Mucosa of descending colon (tissue), 3 donors: ENCODE measurements at regions not wholly inside any gene's neighbourhood (a gene's known extent, or its start where the extent isn't known, plus 50 kb on each side); places are given as distances from the start of the nearest gene placed in this dataset.
A peak's percentile ranks its signal among the peaks of the same experiment; 100 is the strongest.

Source experiments
- ATAC-seq: fragments of 200-7000 bp; cut with Tn5 transposase; one replicate; pipeline ENCODE4 v1.9.1; 2020; ENCODE audit warnings: mild to moderate bottlenecking, moderate library complexity
- DNase-seq, 3 donors: peaks; one replicate each; pipeline ENCODE4 v3.0.0-alpha.2; 2020
- H3K36me3 ChIP-seq: fragments of 200-600 bp; one replicate; pipeline ENCODE4 v1.8.0; 2021; ENCODE audit warnings: low read depth, mild to moderate bottlenecking
- H3K4me1 ChIP-seq: fragments of 200-600 bp; one replicate; pipeline ENCODE4 v1.8.0; 2021; ENCODE audit warnings: low read depth, mild to moderate bottlenecking
- H3K4me3 ChIP-seq: fragments of 200-600 bp; one replicate; pipeline ENCODE4 v1.8.0; 2021; ENCODE audit warnings: mild to moderate bottlenecking
- H3K9me3 ChIP-seq: fragments of 200-600 bp; one replicate; pipeline ENCODE4 v1.8.0; 2021; ENCODE audit warnings: mild to moderate bottlenecking
- CTCF ChIP-seq: fragments of 200-600 bp; IDR thresholded peaks from one replicate; pipeline ENCODE4 v1.8.0; 2022; ENCODE audit warnings: antibody characterized with exemption, mild to moderate bottlenecking
- intact Hi-C, 2 donors: fragments of 100-400 bp; cut with DNase I in 1 of 2; cut with micrococcal nuclease in 1 of 2; formaldehyde crosslinking; loops; one replicate each; pipeline versions ENCODE4 v1.11.0 to v1.11.1; 2022; cut with DNase I, micrococcal nuclease
- donor health status: DM: no; HTN: no; CAD: no; lungs with moderate emphysema.
- donor health status: DM: no; HTN: no; CAD: no.
- donor health status: DM: no; HTN: yes; CAD: no.

GRCh38 chr2:74735009-74735408 lies 81.0 kb downstream of the SEMA4F start:
- Histone ChIP-seq H3K36me3 (no peaks in the 10 kb centered on the region), H3K9me3 (no peaks in the 10 kb centered on the region), H3K4me1 (no peaks in the 10 kb centered on the region), H3K4me3 (no peak overlapping the region)
- no peak for TF ChIP-seq CTCF
- DNase-seq (peak in 1 of 3 donors; percentile 38), ATAC-seq (peak; percentile 95)
- intact Hi-C loops, result no loop called here

- H3K4me3 ChIP-seq, result no peak overlapping the region
- ATAC-seq (no peak), DNase-seq (no peak)
- H3K36me3 ChIP-seq, result no peaks in the 10 kb centered on the region
- H3K4me1 ChIP-seq, result peaks cover 3% of the 10 kb centered on the region
- intact Hi-C loops, result no loop called here
- no peak for TF ChIP-seq CTCF
- no peaks in the 10 kb centered on the region for H3K9me3 ChIP-seq
Measured at GRCh38 chr2:74735564-74735963, 81.5 kb downstream of the SEMA4F start.

- Histone ChIP-seq H3K36me3 (no peaks in the 10 kb centered on the region), H3K4me1 (peaks cover 13% of the 10 kb centered on the region), H3K9me3 (no peaks in the 10 kb centered on the region), H3K4me3 (no peak overlapping the region)
- DNase-seq (no peak), ATAC-seq (no peak)
- intact Hi-C loops, result no loop called here
- no peak for TF ChIP-seq CTCF
Measured at GRCh38 chr2:74736589-74736988, 82.5 kb downstream of the SEMA4F start.

- no peaks in the 10 kb centered on the region for H3K36me3 ChIP-seq
- no peak overlapping the region for H3K4me3 ChIP-seq
- H3K9me3 ChIP-seq, result no peaks in the 10 kb centered on the region
- ATAC-seq, result no peak
- TF ChIP-seq CTCF, result no peak
- intact Hi-C loops, result no loop called here
- peaks cover 14% of the 10 kb centered on the region for H3K4me1 ChIP-seq
- DNase-seq, result no peak
Measured at GRCh38 chr2:74738586-74738985, 84.5 kb downstream of the SEMA4F start.

GRCh38 chr2:74739129-74739528 lies 85.1 kb downstream of the SEMA4F start:
- no peak for TF ChIP-seq CTCF
- H3K4me1 ChIP-seq, result peaks cover 14% of the 10 kb centered on the region
- no peak overlapping the region for H3K4me3 ChIP-seq
- no peaks in the 10 kb centered on the region for H3K9me3 ChIP-seq
- intact Hi-C loops, result no loop called here
- no peaks in the 10 kb centered on the region for H3K36me3 ChIP-seq
- ATAC-seq, result no peak
- no peak for DNase-seq

GRCh38 chr2:74739733-74740241 lies 85.7 kb downstream of the SEMA4F start:
- intact Hi-C loops, result no loop called here
- no peak for ATAC-seq
- TF ChIP-seq CTCF, result no peak

More at GRCh38 chr2:74739733-74740241, 85.7 kb downstream of the SEMA4F start:
- Histone ChIP-seq H3K36me3 (no peaks in the 10 kb centered on the region), H3K4me1 (peaks cover 14% of the 10 kb centered on the region), H3K4me3 (no peak overlapping the region), H3K9me3 (no peaks in the 10 kb centered on the region)
- DNase-seq, result no peak
